ENCODE measurements at regions not wholly inside any gene's neighbourhood (a gene's known extent, or its start where the extent isn't known, plus 50 kb on each side); places are given as distances from the start of the nearest gene placed in this dataset.

GRCh38 chr3:21152555-21152954 is 598.5 kb downstream of the ZNF385D start:
- Mint-ChIP-seq H3K4me3 (no peak overlapping the region), H3K27me3 (ENCODE audit: insufficient read depth) (no peaks in the 10 kb centered on the region), H3K4me1 (peaks cover 9% of the 10 kb centered on the region), H3K27ac (no peak overlapping the region), H3K36me3 (ENCODE audit: low read depth) (peaks cover 2% of the 10 kb centered on the region), H3K9me3 (peaks cover 2% of the 10 kb centered on the region)
- Histone ChIP-seq H3K4me1 (ENCODE audit: control insufficient read depth, insufficient read depth, low read length) (no peaks in the 10 kb centered on the region), H3K9ac (ENCODE audit: extremely low read depth, low read length, poor library complexity, severe bottlenecking) (no peak overlapping the region), H3K9me3 (ENCODE audit: control insufficient read depth, low read length) (peaks cover 18% of the 10 kb centered on the region), H3K27ac (ENCODE audit: low read depth, low read length) (no peak overlapping the region), H3K4me3 (ENCODE audit: low read length) (no peak overlapping the region), H3K36me3 (ENCODE audit: control insufficient read depth, insufficient read depth, low read length) (no peaks in the 10 kb centered on the region), H3K27me3 (ENCODE audit: control insufficient read depth, insufficient read depth, low read length, poor library complexity, severe bottlenecking) (no peaks in the 10 kb centered on the region)
- no peak for DNase-seq
- 97 to 100% methylated on average over 2 to 5 of the region's 5 CpGs for WGBS, 2 experiments (ENCODE audit: insufficient coverage in 1 of 2, insufficient read length in 1 of 2)
- no peak for TF ChIP-seq CTCF (conservative IDR thresholded peaks at IDR 0.05)

GRCh38 chr3:21142949-21143348 is 608.1 kb downstream of the ZNF385D start:
- H3K9me3 Mint-ChIP-seq, result peaks cover 7% of the 10 kb centered on the region
- no peak for TF ChIP-seq CTCF (conservative IDR thresholded peaks at IDR 0.05)
- H3K9me3 ChIP-seq (ENCODE audit: control insufficient read depth, low read length), result peaks cover 10% of the 10 kb centered on the region
- 85 to 88% methylated on average over 1 to 3 of the region's 3 CpGs for WGBS, 2 experiments (ENCODE audit: insufficient coverage in 1 of 2, insufficient read length in 1 of 2)
- H3K4me3 ChIP-seq (ENCODE audit: low read length), result no peak overlapping the region
- no peak overlapping the region for H3K27ac ChIP-seq (ENCODE audit: low read depth, low read length)
- no peaks in the 10 kb centered on the region for H3K4me1 ChIP-seq (ENCODE audit: control insufficient read depth, insufficient read depth, low read length)
- H3K4me1 Mint-ChIP-seq, result peaks cover 4% of the 10 kb centered on the region
- peaks cover 4% of the 10 kb centered on the region for H3K36me3 ChIP-seq (ENCODE audit: control insufficient read depth, insufficient read depth, low read length)
- H3K27me3 ChIP-seq (ENCODE audit: control insufficient read depth, insufficient read depth, low read length, poor library complexity, severe bottlenecking), result no peaks in the 10 kb centered on the region
- no peak overlapping the region for H3K27ac Mint-ChIP-seq
- no peak overlapping the region for H3K9ac ChIP-seq (ENCODE audit: extremely low read depth, low read length, poor library complexity, severe bottlenecking)
- no peak for DNase-seq
- no peaks in the 10 kb centered on the region for H3K27me3 Mint-ChIP-seq (ENCODE audit: insufficient read depth)
- peaks cover 17% of the 10 kb centered on the region for H3K36me3 Mint-ChIP-seq (ENCODE audit: low read depth)
- no peak overlapping the region for H3K4me3 Mint-ChIP-seq

- Mint-ChIP-seq H3K4me1 (peaks cover 4% of the 10 kb centered on the region), H3K36me3 (ENCODE audit: low read depth) (peaks cover 22% of the 10 kb centered on the region), H3K27ac (no peak overlapping the region), H3K4me3 (no peak overlapping the region), H3K9me3 (peaks cover 9% of the 10 kb centered on the region), H3K27me3 (ENCODE audit: insufficient read depth) (no peaks in the 10 kb centered on the region)
- Histone ChIP-seq H3K27ac (ENCODE audit: low read depth, low read length) (no peak overlapping the region), H3K4me3 (ENCODE audit: low read length) (no peak overlapping the region), H3K9me3 (ENCODE audit: control insufficient read depth, low read length) (peaks cover 11% of the 10 kb centered on the region), H3K9ac (ENCODE audit: extremely low read depth, low read length, poor library complexity, severe bottlenecking) (no peak overlapping the region), H3K27me3 (ENCODE audit: control insufficient read depth, insufficient read depth, low read length, poor library complexity, severe bottlenecking) (no peaks in the 10 kb centered on the region), H3K36me3 (ENCODE audit: control insufficient read depth, insufficient read depth, low read length) (peaks cover 4% of the 10 kb centered on the region), H3K4me1 (ENCODE audit: control insufficient read depth, insufficient read depth, low read length) (no peaks in the 10 kb centered on the region)
- DNase-seq, result no peak
- 92 to 100% methylated on average over 1 to 5 of the region's 5 CpGs for WGBS, 2 experiments (ENCODE audit: insufficient coverage in 1 of 2, insufficient read length in 1 of 2)
- TF ChIP-seq CTCF (conservative IDR thresholded peaks at IDR 0.05), result no peak
Observed at GRCh38 chr3:21142031-21142430, 609.0 kb downstream of the ZNF385D start.

Measured in endodermal cell (in vitro differentiated cells).